HG02678 (cell line): ENCODE measurements at regions not wholly inside any gene's neighbourhood (a gene's known extent, or its start where the extent isn't known, plus 50 kb on each side); places are given as distances from the start of the nearest gene placed in this dataset.

Experiments
- ATAC-seq: cut with Tn5 transposase; IDR thresholded peaks from one replicate; pipeline ENCODE4 v1.9.1; 2021; ENCODE audit warnings: mild to moderate bottlenecking, moderate library complexity; ENCODE audit not compliant: unreplicated experiment

GRCh38 chr6:25217302-25217701 lies 61.9 kb upstream of the CARMIL1 start:
- ATAC-seq: no peak

GRCh38 chr6:25217829-25218228 lies 61.3 kb upstream of the CARMIL1 start:
- no peak for ATAC-seq

- no peak for ATAC-seq
These were observed 60.8 kb upstream of the CARMIL1 start for GRCh38 chr6:25218346-25218745.

GRCh38 chr6:25219216-25219916 lies 59.8 kb upstream of the CARMIL1 start:
- ATAC-seq: no peak

DNA sequence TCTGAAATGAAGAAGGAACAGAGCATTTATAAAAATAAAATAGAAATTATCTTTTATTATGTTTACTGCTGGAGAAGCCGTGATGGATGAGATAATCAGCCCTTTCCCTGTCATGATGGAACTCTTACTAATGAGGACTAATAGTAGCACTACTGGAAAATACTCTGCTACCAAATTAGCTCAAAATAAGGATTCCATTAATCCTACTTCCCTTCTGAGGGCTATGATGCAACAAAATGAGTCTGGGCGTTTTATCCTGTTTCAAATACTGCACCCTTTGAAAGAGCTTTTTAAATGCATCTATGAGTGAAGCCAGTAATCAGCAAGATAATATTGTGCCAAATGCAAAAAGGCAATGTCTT lies 59.3 kb upstream of the CARMIL1 start:
- no peak for ATAC-seq

DNA sequence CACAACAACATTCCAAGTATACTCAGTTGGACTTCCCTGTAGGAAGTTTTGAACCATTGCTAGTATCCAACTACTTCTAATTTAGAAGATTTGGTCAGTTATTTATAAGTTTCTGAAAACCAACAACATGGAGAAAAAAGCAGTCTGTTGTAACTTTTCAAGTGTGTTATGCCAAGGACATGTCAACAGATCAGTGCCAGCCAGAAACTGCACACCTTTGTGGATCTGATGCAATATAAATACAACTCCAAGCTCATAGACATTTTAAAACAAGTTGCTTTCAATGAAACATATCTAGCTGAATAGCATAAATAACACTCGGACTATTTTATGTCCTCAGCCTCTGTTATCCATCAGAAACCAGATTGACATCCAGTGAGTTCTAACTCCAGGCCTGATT lies 58.3 kb upstream of the CARMIL1 start:
- ATAC-seq: no peak

- ATAC-seq: no peak
These were observed 57.0 kb upstream of the CARMIL1 start for GRCh38 chr6:25222006-25222678.

DNA sequence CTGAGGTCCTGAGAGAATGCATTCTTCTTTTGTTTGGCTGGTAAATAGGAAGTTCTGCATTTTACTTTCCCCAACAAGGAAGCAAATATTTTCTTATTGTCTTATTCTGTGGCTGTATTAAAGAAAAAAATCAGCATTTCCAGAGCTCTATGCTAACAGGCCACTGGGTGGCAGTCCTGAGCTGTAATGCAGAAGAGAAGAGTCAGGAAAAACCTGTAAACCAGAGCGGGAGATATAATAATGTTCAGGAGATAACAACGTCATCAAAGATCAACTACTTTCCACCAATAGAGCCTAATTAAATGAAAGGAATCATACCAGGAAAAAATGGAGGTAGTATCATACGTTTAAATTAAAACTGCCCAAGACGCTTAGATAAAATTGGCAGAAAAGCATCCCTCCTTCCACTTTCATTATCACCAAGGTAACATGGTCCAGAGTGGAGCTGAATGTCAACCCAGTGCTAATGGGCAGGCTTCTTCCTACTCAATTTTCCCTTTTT lies 55.6 kb upstream of the CARMIL1 start:
- no peak for ATAC-seq

GRCh38 chr6:25224242-25224641 lies 54.9 kb upstream of the CARMIL1 start:
- ATAC-seq: no peak

DNA sequence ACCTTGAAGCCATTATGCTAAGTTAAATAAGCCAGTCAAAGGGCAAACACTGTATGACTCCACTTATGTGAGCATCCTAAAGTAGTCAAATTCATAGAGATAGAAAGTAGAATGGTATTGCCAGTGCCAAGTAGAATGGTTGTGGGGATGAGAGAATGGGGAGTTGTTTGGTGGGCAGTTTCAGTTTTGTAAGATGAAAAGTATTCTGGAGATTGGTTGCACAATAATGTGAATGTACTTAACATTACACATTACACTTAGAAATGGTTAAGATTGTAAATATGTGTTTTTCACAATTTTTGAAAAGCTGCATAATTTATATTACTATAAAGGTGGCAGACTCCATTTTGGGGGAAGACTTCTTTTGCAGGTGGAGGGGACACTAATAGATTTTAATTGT lies 51.3 kb upstream of the CARMIL1 start:
- ATAC-seq: no peak
